ENCODE measurements at regions not wholly inside any gene's neighbourhood (a gene's known extent, or its start where the extent isn't known, plus 50 kb on each side); places are given as distances from the start of the nearest gene placed in this dataset.
A peak's percentile ranks its signal among the peaks of the same experiment; 100 is the strongest.
"Not testable (repeated sequence)": the region's sequence is repeated elsewhere in the genome, so short reads cannot be mapped to it uniquely, and the experiment has no call there.

DNA sequence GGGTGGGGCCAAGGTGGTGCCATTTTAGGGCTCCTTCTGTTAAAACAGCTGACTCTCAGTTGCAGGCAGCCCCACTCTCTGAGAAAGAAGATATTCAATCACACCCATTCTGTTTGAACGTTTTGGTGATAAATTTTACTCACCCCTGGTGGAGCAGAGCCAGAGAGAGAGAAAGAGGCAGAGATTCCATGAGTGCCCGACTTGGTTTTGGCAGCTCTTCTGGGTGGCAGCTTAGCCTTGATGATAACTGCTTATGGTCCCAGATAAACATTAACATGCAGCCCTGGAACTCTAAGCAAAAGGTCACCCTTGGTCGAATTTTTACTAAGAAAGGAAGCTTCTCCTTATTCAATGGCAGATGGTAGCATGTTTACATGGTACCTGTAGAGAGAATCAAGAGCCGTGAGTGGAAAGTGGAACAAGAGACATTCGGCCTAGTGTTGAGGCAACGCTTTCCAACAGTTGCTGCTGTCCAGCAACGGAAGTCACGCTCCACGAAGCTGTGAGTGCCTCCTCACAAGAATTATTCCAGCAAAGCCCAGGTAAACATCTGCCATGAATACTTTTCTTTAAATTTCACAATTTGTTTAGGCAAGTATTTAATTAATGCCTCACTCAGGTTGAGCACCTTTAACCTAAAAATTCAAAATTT, 530.6 kb upstream of the ROBO2 start:
- TF ChIP-seq POLR2AphosphoS5 (IDR thresholded peaks at IDR 0.05; ENCODE audit: low read depth, low read length), result no peak
- no peak for TF ChIP-seq TAF1 (IDR thresholded peaks at IDR 0.05; ENCODE audit: borderline replicate concordance, low read depth, low read length)
- no peak for TF ChIP-seq POLR2A (IDR thresholded peaks at IDR 0.05; ENCODE audit: low read depth, low read length)
- DNase-seq (ENCODE audit: insufficient read length) (no peak), FAIRE-seq (no peak)

DNA sequence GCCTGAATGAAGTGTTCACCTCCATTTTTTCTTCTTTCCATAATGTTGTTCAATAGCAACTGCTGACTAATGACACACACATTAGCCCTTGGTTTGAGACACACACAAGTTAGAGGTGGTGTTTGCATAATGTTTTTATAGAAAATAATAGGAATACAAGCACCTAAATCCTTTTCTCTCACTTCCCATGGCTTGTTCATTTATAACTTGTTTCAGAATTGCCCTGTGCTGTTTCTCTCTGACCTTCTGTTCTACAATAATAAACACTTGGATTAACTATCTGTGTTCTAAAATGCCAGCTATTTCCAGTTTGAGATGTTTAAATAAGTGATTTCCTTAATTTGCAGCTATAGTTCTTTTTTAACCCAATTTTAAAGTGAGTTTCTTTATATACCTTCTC, 525.1 kb upstream of the ROBO2 start:
- TF ChIP-seq POLR2AphosphoS5 (IDR thresholded peaks at IDR 0.05; ENCODE audit: low read depth, low read length) (no peak), TAF1 (IDR thresholded peaks at IDR 0.05; ENCODE audit: borderline replicate concordance, low read depth, low read length) (no peak), POLR2A (IDR thresholded peaks at IDR 0.05; ENCODE audit: low read depth, low read length) (no peak)
- no peak for DNase-seq (ENCODE audit: insufficient read length)

DNA sequence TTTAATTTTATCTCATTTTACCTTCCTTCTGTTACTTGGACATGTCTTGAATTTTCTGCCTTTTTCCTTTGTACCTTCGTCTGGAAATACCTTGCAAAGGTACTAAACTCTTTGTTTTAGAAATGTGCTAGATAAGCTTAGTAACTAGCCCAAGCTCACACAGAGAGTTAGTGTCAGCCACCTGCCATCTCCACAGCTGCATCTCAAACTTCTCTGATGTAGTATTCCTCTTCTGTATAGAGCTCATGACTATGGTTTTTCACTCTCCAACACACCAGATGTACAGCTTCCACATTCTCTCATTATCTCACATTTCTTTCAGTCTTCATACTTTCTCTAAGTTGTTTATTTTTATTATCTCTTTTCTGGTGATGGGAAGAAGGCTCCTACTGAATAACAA, 516.6 kb upstream of the ROBO2 start:
- TF ChIP-seq POLR2A (IDR thresholded peaks at IDR 0.05; ENCODE audit: low read depth, low read length) (no peak), POLR2AphosphoS5 (IDR thresholded peaks at IDR 0.05; ENCODE audit: low read depth, low read length) (no peak), TAF1 (IDR thresholded peaks at IDR 0.05; ENCODE audit: borderline replicate concordance, low read depth, low read length) (no peak)
- FAIRE-seq (peak; percentile 24), DNase-seq (ENCODE audit: insufficient read length) (no peak)

More for the DNA sequence above, 525.1 kb upstream of the ROBO2 start:
- no peak for FAIRE-seq

DNA sequence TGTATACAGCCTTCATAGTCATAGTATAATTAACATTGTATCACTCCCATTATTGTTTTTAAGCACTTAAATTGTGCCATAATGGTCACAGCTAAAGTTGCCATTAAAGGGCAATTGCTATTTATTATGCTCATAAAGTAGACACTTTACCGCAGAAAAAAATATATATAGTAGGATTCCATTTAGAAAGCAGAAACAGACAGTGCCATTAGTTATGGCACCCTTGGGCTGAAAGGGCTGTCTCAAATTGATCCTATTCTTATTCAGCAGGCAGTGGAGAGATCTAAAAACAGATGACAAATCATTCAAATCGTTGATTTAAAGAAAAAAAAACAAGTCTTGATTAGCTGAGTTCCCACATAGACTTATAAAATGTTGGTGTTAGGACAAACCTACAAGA, 514.2 kb upstream of the ROBO2 start:
- DNase-seq (ENCODE audit: insufficient read length) (no peak), FAIRE-seq (no peak)
- TF ChIP-seq POLR2A (IDR thresholded peaks at IDR 0.05; ENCODE audit: low read depth, low read length), result no peak
- no peak for TF ChIP-seq TAF1 (IDR thresholded peaks at IDR 0.05; ENCODE audit: borderline replicate concordance, low read depth, low read length)
- no peak for TF ChIP-seq POLR2AphosphoS5 (IDR thresholded peaks at IDR 0.05; ENCODE audit: low read depth, low read length)

DNA sequence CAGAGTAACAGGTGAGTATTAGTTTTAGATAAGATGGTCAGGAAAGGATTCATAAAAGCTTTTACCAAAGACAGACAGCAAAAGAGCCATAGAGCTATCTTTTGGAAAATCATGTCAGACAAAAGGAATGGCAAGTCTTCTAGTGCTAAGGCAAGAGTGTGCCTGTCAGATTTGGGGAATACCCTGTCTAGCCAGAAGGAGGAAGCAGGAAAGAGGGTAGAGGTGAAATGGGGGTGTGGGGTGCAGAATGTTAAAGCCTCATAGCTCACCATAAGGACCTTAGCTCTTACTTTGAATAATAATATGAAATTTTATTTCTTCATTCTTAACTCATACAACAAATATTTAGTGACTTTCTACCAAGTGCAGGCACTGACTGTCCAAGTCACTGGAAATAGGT, 512.1 kb upstream of the ROBO2 start:
- no peak for TF ChIP-seq TAF1 (IDR thresholded peaks at IDR 0.05; ENCODE audit: borderline replicate concordance, low read depth, low read length)
- TF ChIP-seq POLR2AphosphoS5 (IDR thresholded peaks at IDR 0.05; ENCODE audit: low read depth, low read length), result no peak
- no peak for TF ChIP-seq POLR2A (IDR thresholded peaks at IDR 0.05; ENCODE audit: low read depth, low read length)
- FAIRE-seq (no peak), DNase-seq (ENCODE audit: insufficient read length) (no peak)

DNA sequence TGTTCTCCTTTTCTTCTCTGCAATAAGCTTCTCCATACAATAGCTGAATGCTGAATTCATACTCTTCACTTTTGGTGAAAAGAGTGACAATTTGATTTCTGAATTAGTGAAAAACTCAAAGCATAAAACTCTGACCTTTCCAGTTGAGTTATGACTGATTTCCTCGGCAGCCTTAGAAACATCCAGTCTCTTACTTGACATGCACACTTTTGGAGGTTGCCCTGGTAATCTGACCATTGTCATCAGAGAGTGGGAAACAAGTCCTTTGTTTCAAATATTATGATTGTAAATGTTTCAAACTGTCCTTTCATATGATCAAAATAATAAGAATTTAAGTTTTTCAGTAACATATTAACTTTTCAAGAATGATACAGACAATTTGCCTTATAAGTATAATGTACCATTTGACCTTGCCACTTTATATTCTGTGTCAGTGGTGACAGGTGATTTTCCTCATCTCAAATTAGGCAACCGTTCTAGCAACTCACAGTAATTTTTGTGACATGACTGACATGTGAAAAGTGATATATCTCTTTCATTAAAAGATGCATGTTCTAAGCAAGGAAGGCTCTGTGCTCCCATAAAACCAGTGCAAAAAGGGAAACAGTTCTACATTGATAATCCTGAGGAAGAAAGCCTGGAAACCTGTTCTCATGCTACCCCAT, 507.6 kb upstream of the ROBO2 start:
- DNase-seq (ENCODE audit: insufficient read length) (no peak), FAIRE-seq (no peak)
- TF ChIP-seq POLR2A (IDR thresholded peaks at IDR 0.05; ENCODE audit: low read depth, low read length) (no peak), POLR2AphosphoS5 (IDR thresholded peaks at IDR 0.05; ENCODE audit: low read depth, low read length) (no peak), TAF1 (IDR thresholded peaks at IDR 0.05; ENCODE audit: borderline replicate concordance, low read depth, low read length) (no peak)

DNA sequence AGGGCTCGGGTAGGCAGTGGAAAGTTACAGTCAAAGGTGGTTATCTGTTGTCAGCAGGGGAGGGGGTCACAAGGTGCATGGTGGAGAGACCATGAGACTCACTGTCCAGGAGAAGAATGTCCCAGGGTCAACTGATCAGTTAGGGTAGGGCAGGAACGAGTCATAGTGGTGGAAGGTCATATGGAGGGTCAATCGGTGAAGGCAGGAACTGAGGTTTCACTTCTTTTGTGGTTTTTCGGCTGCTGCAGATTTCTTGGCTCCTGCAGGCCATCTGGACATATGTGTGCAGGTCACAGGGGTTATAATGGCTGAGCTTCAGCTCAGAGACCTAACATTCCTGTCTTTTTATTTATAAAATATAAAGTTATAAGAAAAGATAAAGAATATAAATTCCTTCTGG, 506.2 kb upstream of the ROBO2 start:
- not testable (repeated sequence) for DNase-seq (ENCODE audit: insufficient read length)
- peak; percentile 97 for FAIRE-seq

DNA sequence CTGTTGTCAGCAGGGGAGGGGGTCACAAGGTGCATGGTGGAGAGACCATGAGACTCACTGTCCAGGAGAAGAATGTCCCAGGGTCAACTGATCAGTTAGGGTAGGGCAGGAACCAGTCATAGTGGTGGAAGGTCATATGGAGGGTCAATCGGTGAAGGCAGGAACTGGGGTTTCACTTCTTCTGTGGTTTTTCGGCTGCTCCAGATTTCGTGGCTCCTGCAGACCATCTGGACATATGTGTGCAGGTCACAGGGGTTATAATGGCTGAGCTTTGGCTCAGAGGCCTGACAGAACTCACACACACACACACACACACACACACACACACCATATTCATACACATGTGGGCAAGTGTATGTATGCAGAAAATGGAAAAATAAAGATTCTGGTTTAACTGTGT, 502.0 kb upstream of the ROBO2 start:
- DNase-seq (ENCODE audit: insufficient read length), result not testable (repeated sequence)

DNA sequence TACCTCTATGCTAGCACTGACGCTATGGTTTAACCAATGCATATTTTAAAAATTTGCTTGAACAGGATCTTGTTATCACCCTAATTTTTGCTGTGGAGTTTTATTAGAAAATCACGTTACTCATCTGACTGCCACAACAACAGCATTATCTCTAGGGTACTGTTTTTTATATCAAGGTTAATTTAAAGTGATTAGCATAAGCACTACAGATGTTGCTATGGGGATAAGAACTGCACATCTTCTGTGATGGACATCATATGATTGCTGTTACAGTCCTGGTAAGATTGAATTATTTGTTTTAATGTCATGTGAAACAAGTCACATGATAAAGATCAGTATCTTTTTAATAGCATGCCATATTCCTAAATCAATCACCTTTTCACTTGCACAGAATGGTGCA, 492.2 kb upstream of the ROBO2 start:
- DNase-seq (ENCODE audit: insufficient read length) (no peak), FAIRE-seq (no peak)
- no peak for TF ChIP-seq POLR2A (IDR thresholded peaks at IDR 0.05; ENCODE audit: low read depth, low read length)
- no peak for TF ChIP-seq POLR2AphosphoS5 (IDR thresholded peaks at IDR 0.05; ENCODE audit: low read depth, low read length)
- TF ChIP-seq TAF1 (IDR thresholded peaks at IDR 0.05; ENCODE audit: borderline replicate concordance, low read depth, low read length), result no peak

More for the DNA sequence above, 502.0 kb upstream of the ROBO2 start:
- FAIRE-seq, result peak; percentile 99

DNA sequence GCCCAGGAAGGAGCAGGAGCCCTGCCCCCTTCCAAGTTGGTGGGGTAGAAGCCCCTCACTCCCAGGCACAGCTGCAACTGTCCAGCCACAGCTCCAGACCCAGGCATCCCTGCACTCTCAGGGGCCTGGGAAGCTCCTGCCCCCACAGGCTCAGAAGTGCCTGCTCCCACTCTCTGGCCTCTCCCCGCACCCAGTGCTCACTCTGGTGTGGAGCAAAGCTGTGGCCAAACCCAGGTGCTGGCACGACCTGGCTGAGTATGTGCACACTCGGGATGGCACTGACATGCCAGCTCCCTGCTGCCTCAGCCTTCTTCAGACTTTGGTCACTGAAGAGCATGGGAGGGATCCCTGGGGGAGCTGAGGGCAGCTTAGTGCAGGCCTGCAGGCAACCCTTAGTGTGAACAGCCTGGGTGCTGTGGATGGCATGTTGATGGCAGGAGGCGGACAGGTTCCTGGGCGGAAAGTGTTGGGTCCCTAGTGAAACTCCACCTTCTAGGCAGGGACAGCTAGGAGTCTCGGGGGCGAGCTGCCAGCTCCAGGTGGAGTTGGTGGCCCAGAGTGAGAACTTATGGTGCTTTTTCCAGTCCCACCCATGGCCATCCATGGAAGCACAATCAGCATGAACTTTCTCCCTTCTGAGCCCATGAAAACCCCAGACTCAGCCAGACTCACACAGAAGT, 489.2 kb upstream of the ROBO2 start:
- FAIRE-seq (no peak), DNase-seq (ENCODE audit: insufficient read length) (no peak)
- TF ChIP-seq TAF1 (IDR thresholded peaks at IDR 0.05; ENCODE audit: borderline replicate concordance, low read depth, low read length), result no peak
- no peak for TF ChIP-seq POLR2A (IDR thresholded peaks at IDR 0.05; ENCODE audit: low read depth, low read length)
- no peak for TF ChIP-seq POLR2AphosphoS5 (IDR thresholded peaks at IDR 0.05; ENCODE audit: low read depth, low read length)

DNA sequence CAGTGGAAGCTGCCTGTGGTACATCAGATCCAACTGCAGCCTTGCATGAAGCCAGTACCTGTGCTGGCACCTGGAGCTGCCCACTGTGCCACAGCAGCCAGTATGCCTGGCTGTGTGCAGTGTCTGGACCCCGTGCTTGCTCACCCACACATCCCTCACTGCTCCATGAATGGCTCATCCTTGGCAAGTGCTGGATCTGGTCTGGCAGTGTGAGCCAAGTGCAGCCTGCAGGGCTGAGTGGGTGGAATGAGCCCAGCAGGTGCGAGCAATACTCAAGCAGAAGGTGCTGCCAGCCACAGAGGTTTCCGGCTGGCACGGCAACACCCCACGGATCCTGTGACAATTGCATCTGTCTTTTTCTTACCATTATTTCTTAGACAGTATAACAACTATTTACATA, 488.2 kb upstream of the ROBO2 start:
- FAIRE-seq (no peak), DNase-seq (ENCODE audit: insufficient read length) (no peak)
- no peak for TF ChIP-seq TAF1 (IDR thresholded peaks at IDR 0.05; ENCODE audit: borderline replicate concordance, low read depth, low read length)
- TF ChIP-seq POLR2A (IDR thresholded peaks at IDR 0.05; ENCODE audit: low read depth, low read length), result no peak
- no peak for TF ChIP-seq POLR2AphosphoS5 (IDR thresholded peaks at IDR 0.05; ENCODE audit: low read depth, low read length)

DNA sequence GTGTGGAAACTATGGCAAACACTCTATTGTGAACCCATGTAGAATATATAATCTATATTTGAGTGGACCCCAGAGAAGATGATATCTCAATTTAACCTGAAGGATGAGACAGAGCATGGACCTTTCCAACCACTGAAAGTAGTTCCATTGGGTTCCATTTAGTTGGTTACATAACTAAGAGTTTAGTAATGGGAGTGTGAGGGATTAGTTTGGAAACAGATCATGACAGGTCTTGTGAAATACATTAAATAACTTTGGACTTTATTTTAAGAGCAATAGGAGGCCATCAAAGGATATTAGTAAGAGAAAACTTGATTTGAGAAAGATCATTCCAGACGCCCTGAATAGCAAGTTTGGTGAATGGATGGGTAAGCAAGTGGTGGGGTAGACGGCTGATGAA, 487.2 kb upstream of the ROBO2 start:
- DNase-seq (ENCODE audit: insufficient read length), result no peak
- TF ChIP-seq POLR2A (IDR thresholded peaks at IDR 0.05; ENCODE audit: low read depth, low read length) (no peak), POLR2AphosphoS5 (IDR thresholded peaks at IDR 0.05; ENCODE audit: low read depth, low read length) (no peak), TAF1 (IDR thresholded peaks at IDR 0.05; ENCODE audit: borderline replicate concordance, low read depth, low read length) (no peak)
- FAIRE-seq, result no peak

Measured in GM12892 (cell line).